Gastroesophageal sphincter (tissue), 4 donors: ENCODE measurements at regions not wholly inside any gene's neighbourhood (a gene's known extent, or its start where the extent isn't known, plus 50 kb on each side); places are given as distances from the start of the nearest gene placed in this dataset.
A peak's percentile ranks its signal among the peaks of the same experiment; 100 is the strongest.

Experiments used
- ATAC-seq: fragments of 150-250 bp; one replicate; pipeline ENCODE4 v1.9.1; 2016; ENCODE audit warnings: mild to moderate bottlenecking, moderate library complexity
- H3K27ac ChIP-seq, 4 donors: fragments of 200-600 bp; sonication (generic) in 3 of 4; 1 replicate in 3 of 4; 2 replicates in 1 of 4; pipeline ENCODE4 v1.5.1; 2016 to 2019
- H3K27me3 ChIP-seq: fragments of 200-600 bp; sonication (generic); one replicate; pipeline ENCODE4 v1.5.1; 2019
- H3K36me3 ChIP-seq, 2 donors: fragments of 200-600 bp; sonication (generic); one replicate each; pipeline ENCODE4 v1.5.1; 2019; ENCODE audit warnings: control low read depth in 1 of 2
- H3K4me1 ChIP-seq, 3 donors: fragments of 200-600 bp; sonication (generic); 1 replicate in 2 of 3; 2 replicates in 1 of 3; pipeline ENCODE4 v1.5.1; 2016 to 2019; ENCODE audit warnings: control low read depth in 2 of 3
- H3K4me3 ChIP-seq, 2 donors: fragments of 200-600 bp; sonication (generic); one replicate each; pipeline ENCODE4 v1.5.1; 2019; ENCODE audit warnings: mild to moderate bottlenecking in 1 of 2, moderate library complexity in 1 of 2
- H3K9me3 ChIP-seq, 3 donors: fragments of 200-600 bp; sonication (generic); one replicate each; pipeline ENCODE4 v1.5.1; 2017 to 2019; ENCODE audit warnings: control low read depth in 2 of 3
- CTCF ChIP-seq, 4 experiments: fragments of 200-600 bp in 2 of 4; fragments of 450-650 bp in 2 of 4; sonication (generic) in 1 of 4; IDR thresholded peaks; one replicate each; pipeline ENCODE4 v1.5.1; 2017 to 2019; ENCODE audit warnings: antibody characterized with exemption in 4 of 4, mild to moderate bottlenecking in 2 of 4, moderate library complexity in 2 of 4
- EP300 ChIP-seq: sonication (generic); formaldehyde crosslinking; IDR thresholded peaks from one replicate; pipeline ENCODE4 v1.6.1; 2017; ENCODE audit warnings: antibody characterized with exemption, mild to moderate bottlenecking
- POLR2A ChIP-seq, 2 donors: fragments of 450-650 bp; IDR thresholded peaks; one replicate each; pipeline ENCODE4 v1.6.1; 2017; ENCODE audit warnings: antibody characterized with exemption in 2 of 2, mild to moderate bottlenecking in 2 of 2, moderate library complexity in 1 of 2
- POLR2AphosphoS5 ChIP-seq: sonication (generic); formaldehyde crosslinking; IDR thresholded peaks from one replicate; pipeline ENCODE4 v1.6.1; 2017; ENCODE audit warnings: antibody characterized with exemption
- WGBS, 2 donors: methylation state at CpG; one replicate each; pipeline ENCODE4 v1.1.5; 2018; ENCODE audit warnings: low coverage in 1 of 2; 5-methylcytosine and 5-hydroxymethylcytosine counted together

GRCh38 chr15:100721758-100722550 lies 119.6 kb downstream of the ASB7 start:
- Histone ChIP-seq H3K4me1 (peaks cover 0 to 12% (median 6%) of the 10 kb centered on the region in 3 donors), H3K4me3 (no peak overlapping the region), H3K27me3 (no peaks in the 10 kb centered on the region), H3K9me3 (no peaks in the 10 kb centered on the region), H3K27ac (peak overlapping the region; percentile 10 to 87 (median 77)), H3K36me3 (no peaks in the 10 kb centered on the region)
- 33 to 52% methylated on average over 8 to 9 of the region's 12 CpGs for WGBS, 2 donors
- TF ChIP-seq POLR2A (IDR thresholded peaks at IDR 0.05) (no peak), POLR2AphosphoS5 (peak; percentile 84)
- peak; percentile 94 for ATAC-seq

- H3K9me3 ChIP-seq: no peaks in the 10 kb centered on the region
- no peak overlapping the region for H3K4me3 ChIP-seq
- H3K4me1 ChIP-seq: peaks cover 0 to 12% (median 6%) of the 10 kb centered on the region in 3 donors
- H3K36me3 ChIP-seq: no peaks in the 10 kb centered on the region
- 50 to 78% methylated on average over 2 to 3 of the region's 3 CpGs for WGBS, 2 donors
- peak overlapping the region in 3 of 4 donors; percentile 74 to 80 (median 75) for H3K27ac ChIP-seq
- TF ChIP-seq EP300: no peak
- no peak for TF ChIP-seq POLR2A (IDR thresholded peaks at IDR 0.05)
- no peak for TF ChIP-seq CTCF (IDR thresholded peaks at IDR 0.05)
- TF ChIP-seq POLR2AphosphoS5: no peak
- ATAC-seq: no peak
- H3K27me3 ChIP-seq: no peaks in the 10 kb centered on the region
Measured at GRCh38 chr15:100722551-100723314, 120.3 kb downstream of the ASB7 start.

- H3K27ac ChIP-seq: peak overlapping the region in 1 of 4 donors; percentile 74
- H3K36me3 ChIP-seq: no peaks in the 10 kb centered on the region
- TF ChIP-seq EP300 (no peak), CTCF (IDR thresholded peaks at IDR 0.05) (no peak), POLR2A (IDR thresholded peaks at IDR 0.05) (no peak), POLR2AphosphoS5 (no peak)
- no peaks in the 10 kb centered on the region for H3K9me3 ChIP-seq
- no peak overlapping the region for H3K4me3 ChIP-seq
- H3K27me3 ChIP-seq: no peaks in the 10 kb centered on the region
- ATAC-seq: no peak
- 86 to 91% methylated on average over 4 to 6 of the region's 6 CpGs for WGBS, 2 donors
- peaks cover 0 to 12% (median 6%) of the 10 kb centered on the region in 3 donors for H3K4me1 ChIP-seq
Measured at GRCh38 chr15:100723315-100723801, 121.0 kb downstream of the ASB7 start.

GRCh38 chr15:100725121-100726069 lies 123.0 kb downstream of the ASB7 start:
- Histone ChIP-seq H3K27ac (no peak overlapping the region), H3K4me1 (peaks cover 0 to 12% (median 6%) of the 10 kb centered on the region in 3 donors), H3K9me3 (no peaks in the 10 kb centered on the region), H3K4me3 (no peak overlapping the region), H3K27me3 (no peaks in the 10 kb centered on the region), H3K36me3 (no peaks in the 10 kb centered on the region)
- 40 to 90% methylated on average over 1 to 3 of the region's 10 CpGs for WGBS, 2 donors
- ATAC-seq: no peak
- TF ChIP-seq POLR2AphosphoS5 (no peak), CTCF (IDR thresholded peaks at IDR 0.05) (no peak), EP300 (no peak), POLR2A (IDR thresholded peaks at IDR 0.05) (no peak)

GRCh38 chr15:100726070-100726420 lies 123.7 kb downstream of the ASB7 start:
- no peak overlapping the region for H3K27ac ChIP-seq
- WGBS, 2 donors: 100% methylated on average over 2 of the region's 7 CpGs; no CpG with 5 or more reads in 1 of the 2 donors
- no peaks in the 10 kb centered on the region for H3K27me3 ChIP-seq

More at GRCh38 chr15:100726070-100726420, 123.7 kb downstream of the ASB7 start:
- H3K4me3 ChIP-seq: no peak overlapping the region
- no peak for ATAC-seq
- no peaks in the 10 kb centered on the region for H3K36me3 ChIP-seq
- TF ChIP-seq CTCF (IDR thresholded peaks at IDR 0.05) (no peak), POLR2AphosphoS5 (no peak), POLR2A (IDR thresholded peaks at IDR 0.05) (no peak), EP300 (no peak)
- peaks cover 0 to 6% (median 3%) of the 10 kb centered on the region in 3 donors for H3K4me1 ChIP-seq
- H3K9me3 ChIP-seq: no peaks in the 10 kb centered on the region
